Right forelimb (tissue), 1 donor: ENCODE measurements at regions not wholly inside any gene's neighbourhood (a gene's known extent, or its start where the extent isn't known, plus 50 kb on each side); places are given as distances from the start of the nearest gene placed in this dataset.

Experiments
- DNase-seq: peaks from one replicate; pipeline ENCODE4 v3.0.0-alpha.2; 2018

DNA sequence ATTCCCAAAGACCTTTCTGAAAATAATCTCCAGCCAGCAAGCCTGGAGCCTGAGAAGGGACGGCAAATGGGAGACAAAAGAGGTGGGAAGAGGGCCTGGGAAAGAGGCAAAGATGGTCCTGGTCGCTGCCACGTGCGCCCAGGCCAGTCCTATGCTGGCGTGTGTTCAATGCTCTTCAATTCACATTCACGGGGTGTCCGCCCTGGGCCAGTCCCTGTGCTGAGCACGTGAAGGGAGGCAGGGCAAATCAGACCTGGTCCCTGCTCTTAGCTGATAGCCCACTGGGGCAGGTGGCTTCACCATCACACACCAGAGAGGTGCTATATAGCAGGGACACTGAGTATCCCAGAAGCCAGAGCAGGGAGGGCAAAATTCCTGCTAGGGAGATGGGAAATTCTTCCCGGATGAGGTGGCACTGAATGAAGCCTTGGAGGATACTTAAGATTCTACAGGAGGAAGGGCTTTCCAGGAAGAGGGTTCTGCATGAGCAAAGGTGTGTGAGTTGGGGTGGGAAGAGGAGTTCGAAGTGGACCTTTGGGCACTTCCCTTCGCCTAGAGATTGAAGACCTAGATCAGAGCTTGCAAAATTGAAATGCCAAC lies 148.2 kb downstream of the CHST1 start:
- DNase-seq: no peak

DNA sequence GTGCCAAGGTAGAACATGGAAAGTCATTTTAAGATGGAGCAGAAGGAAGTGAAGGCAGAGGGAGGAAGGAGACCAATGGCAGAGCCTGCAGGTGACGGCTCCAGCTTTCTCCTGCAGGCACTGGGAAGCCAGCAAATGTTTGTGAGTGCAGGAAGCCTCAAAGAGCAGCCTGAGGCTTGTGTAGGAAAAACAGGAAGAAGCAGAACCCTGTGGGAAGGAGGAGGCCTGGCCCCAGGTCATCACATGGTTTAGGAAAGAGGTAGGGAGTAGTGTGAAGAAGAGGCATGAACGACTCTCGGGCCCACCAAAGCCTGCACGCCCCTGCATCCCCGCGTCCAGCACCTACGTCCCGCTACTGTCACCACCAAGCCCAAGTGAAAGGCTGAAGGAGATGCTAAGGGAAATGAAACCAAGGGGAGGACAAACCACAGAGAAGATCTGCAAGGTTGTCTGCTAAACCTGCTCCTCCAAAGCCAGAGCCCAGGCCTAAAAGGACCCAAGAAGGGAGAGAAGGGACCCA lies 151.5 kb downstream of the CHST1 start:
- peak; percentile 2 for DNase-seq

DNA sequence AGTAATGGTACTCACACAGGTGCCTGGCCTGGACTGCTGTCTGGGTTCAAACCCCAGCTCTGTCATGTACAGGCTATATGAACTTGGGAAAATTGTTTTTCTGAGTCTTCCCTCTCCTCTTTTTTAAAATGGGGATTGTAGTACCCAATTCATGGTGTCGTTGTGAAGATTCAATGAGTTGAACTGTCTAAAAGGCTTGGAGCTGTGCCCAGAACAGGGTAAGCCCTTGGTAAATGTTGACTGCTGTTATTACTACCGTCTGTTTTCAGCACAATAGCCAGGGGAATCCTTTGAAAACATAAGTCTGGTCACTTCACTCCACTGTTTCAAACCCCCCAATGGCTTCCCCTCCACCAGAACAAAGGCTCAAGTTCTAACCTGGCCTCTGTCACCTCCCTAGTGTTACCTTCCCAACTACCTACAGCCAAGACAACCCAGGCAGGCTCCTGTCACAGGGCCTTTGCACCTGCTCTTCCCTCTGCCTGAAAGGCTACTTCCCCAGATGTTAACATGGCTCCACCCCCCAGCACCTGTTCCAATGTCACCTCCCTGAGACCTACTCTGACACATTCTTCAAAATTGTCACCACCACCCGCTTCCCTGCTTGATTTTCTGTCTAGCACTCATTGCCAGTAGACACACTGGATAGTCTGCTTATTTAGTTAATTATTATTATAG lies 152.8 kb downstream of the CHST1 start:
- peak; percentile 32 for DNase-seq

DNA sequence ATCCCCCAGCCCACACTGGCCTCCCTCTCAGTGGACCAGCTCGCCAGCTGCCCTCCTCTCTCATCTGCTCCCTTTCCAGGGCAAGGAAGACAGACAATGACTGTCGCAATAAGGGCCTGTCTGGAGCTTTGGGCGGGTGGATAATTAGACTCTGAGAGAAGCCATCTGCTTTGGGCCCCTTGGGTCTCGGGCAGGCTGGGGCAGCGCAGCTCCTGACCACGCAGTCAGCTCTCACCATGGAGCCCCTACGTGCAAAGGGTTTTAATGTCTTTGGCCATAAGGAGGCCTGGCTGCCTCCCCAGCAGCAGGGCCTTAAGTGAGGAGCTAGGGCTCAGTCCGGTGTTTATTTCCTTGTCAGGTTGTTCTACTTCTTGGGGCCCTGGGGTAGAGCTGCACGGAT lies 153.9 kb downstream of the CHST1 start:
- DNase-seq: peak; percentile 35

GRCh38 chr11:45507916-45508315 lies 157.5 kb downstream of the CHST1 start:
- DNase-seq: peak; percentile 11

DNA sequence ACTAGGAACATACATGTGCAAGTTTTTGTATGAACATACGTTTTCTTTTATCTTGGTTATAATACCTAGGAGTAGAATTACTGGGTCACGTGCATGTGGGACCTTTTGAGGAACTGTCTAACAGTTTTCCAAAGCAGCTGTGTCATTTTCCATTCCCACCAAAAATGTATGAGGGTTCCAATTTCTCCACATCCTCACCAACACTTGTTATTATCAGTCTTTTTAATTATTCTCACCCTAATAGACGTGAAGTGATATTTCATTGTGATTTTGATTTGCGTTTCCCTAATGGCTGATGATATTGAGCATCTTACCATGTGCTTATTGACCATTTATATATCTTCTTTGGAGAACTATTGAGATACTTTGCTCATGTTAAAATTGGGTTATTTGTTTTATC lies 162.1 kb downstream of the CHST1 start:
- no peak for DNase-seq

- DNase-seq: peak; percentile 39
Observed at GRCh38 chr11:45502226-45502545, 163.2 kb downstream of the CHST1 start.

DNA sequence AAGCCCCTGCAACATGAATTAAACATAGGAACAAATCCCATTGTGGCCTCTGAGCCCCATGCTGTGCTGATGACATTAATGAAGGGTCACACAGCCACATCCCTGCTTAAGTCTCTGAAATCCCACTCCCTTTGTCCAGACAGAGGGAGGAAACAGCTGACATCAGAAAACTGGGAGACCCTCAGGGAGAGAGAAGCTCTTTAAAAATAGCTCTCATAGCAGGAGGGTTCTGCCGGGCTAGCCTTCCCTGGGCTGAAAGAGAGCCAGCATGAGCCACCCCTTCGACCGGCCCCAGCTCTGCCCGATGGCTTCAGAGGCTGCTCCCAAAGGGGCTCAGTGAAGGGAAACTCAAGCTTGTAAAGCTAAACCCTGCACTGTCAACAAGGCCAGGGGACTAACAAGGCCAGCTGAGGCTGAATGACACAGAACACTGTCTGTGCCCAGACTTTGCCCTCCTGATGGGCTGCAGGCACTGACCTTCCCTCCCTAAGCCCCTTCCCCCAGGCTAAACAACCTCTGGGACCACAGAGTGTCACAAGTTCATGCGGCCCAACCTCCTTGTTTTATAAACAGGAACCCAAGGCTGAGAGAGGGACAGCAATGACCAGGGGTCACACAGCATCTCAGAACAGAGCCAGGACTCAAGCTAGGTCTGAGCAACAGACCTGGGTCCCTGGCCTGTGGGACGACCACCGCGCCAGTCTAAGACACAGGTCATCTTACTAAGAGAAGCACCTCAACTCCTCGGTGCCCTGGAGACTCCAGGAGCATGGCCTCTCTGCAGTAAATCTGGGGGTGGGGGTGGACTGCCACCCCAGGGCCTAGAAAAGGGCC lies 163.8 kb downstream of the CHST1 start:
- peak; percentile 58 for DNase-seq

DNA sequence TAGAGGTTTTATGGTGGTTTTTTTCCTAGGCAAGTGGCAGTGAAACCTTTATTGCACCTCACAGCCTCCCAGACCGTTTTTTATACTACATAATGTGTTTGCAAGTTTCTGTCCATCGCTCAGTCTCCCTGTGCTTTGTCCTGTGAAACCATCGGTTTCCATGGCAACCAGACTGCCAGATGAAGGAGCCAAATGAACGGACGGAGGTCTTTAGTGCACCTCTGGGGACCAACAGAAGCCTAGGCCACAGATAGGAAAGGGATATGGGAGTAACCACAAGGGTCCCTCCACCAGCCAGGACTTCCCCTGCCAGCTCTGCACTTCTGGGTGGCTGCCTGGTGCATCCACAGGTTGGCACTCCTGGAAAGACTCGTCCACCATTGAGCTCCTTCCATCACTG lies 165.0 kb downstream of the CHST1 start:
- peak; percentile 48 for DNase-seq

- peak; percentile 26 for DNase-seq
Observed at GRCh38 chr11:45494738-45495137, 170.7 kb downstream of the CHST1 start.

GRCh38 chr11:45489281-45489905 lies 176.0 kb downstream of the CHST1 start:
- DNase-seq: peak; percentile 12

DNA sequence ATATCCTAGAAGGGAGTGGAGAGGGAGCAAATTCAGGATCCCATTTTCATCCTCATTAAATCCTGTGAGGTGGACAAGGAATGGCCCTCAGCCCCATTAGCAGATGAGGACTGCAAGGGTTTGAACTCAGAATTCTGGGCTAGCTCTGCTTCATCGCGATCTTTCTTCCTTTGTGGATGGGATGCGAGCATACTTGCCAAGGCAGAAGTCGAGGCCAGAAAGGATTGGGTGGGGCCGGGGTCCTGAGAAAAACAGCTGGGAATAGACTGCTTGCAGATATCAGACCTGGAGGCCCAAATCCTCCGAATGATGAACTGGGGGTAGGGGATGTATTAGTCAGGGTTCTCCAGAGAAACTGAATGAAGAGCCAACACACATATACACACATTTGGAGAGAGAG lies 179.0 kb downstream of the CHST1 start:
- DNase-seq: peak; percentile 7

DNA sequence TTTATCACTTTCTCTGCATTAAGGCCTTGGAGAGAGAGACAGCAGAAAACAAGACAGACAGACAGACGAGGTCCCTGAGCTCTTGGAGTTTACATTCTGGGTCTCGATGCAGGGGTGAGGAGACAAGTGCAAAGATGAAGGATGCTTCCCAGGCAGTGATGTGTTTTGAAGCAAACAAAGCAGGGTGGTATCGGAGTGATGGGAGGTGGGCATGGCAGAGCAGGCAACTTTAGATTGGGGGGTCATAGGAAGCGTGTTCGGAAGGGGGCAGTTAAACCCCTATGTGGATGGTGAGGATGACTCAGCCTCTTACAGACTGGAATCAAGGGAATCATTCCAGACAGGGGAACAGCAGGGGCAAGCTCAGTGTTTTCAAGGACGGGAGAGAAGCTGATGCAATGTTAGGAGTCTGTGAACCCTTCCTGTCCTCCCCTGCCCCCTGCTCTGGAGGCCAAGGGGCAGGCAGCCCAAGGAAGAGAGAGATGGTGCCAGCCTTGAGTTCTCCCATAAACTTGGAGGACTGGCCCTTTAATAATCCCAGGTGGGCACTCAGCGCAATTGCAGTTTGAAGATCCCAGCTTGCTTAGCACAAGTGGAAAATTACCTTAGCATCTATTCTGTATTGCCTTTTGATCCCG lies 180.2 kb downstream of the CHST1 start:
- DNase-seq: peak; percentile 4

DNA sequence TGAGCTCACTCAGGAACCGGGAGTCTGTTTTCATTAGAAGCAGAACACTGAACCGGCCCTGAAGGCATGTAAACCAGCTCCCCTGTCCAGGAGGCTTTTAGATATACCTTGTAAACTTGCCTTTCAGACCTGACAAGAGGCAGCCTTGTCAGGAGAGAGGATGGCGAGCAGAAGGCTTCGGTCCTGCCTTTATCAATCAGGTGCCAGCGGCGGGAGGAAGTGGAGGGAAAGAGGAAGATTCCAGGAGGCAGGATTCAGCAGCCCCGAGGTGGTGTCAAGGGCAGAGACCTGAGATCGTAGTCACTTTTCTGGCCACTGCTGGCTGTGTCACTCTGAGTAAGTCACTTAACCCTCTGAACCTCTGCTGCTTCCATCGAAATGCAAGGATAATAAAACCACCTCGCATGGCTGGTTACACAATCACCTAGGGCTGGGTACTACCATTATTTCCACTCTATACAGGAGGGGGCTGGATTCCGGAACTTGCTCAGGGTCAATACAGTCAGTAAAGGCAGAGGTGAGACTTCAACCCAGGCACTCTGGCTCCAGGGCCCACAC lies 181.0 kb downstream of the CHST1 start:
- peak; percentile 24 for DNase-seq

DNA sequence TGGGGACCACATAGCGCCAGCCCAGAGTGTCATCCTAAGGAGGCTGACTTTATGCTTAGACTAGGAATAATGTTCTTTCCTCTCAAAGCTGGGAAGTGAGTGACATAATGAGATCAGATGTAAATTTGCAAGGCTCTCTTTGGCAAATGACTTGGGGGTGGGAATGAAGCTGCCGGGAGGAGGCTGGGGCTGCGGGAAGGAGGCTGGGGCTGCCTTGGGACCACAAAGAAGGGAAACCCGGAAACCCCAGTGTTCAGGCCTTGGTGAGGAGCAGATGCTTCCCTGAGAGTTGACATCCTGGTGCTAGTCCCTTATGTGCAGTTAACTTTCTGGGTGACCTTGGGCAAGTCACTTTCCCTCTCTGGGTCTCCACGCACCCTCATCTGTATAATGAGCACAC lies 182.0 kb downstream of the CHST1 start:
- DNase-seq: peak; percentile 30

DNA sequence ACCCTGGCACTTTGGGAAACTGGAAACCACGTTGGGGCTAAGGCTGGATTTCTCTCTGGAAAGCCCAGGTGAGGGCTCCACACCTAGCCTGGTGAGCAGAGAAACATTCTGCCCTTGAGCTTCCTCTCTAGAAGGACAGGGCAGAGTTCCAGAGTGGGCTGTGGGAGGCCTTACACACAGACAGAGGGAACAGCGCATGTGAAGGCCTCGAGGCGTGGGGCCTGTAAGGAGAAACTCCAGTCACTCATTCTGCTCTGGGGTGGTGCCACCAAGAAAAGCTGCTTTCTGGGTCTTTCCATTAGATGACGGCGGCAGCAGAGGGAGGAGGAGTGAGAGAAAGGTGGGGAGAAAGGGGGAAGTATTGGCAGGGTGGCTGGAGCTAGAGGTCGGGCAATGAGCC lies 183.1 kb downstream of the CHST1 start:
- peak; percentile 22 for DNase-seq

DNA sequence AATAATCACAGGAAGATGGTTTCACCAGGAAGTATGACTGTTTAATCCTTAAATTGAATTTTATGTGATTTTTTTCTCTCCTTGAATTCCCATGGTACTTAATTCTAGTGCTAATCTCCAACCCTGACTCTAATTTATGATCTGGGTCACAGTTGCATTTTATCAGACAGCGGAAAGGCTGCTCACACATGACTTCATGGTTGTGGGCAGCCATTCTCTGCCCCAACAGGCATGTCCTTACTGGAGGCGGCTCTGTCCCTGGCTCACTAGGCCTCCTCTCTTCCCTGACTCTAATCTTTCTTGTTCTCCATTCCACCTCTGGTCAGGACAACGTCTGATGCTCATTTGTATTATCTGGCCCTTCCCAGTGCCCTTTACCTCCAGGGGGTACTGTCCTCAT lies 184.4 kb downstream of the CHST1 start:
- DNase-seq: peak; percentile 18

- DNase-seq: peak; percentile 13
Observed at GRCh38 chr11:45477588-45477987, 187.8 kb downstream of the CHST1 start.

DNA sequence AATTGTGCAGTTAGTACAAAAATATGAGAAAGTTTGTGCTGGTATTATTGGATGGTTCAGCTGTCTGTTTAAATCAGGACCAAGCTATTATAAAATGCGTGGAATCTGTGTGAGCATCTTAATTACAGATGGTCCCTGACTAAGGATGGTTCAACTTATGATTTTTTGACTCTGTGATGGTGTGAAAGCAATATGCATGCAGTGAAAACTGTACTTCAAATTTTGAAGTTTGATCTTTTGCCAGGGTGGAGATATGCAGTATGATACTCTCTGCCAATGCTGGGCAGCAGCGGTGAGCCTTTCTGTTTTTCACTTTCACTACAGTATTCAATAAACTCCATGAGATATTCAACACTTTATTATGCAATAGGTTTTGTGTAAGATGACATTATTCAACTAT lies 189.3 kb downstream of the CHST1 start:
- no peak for DNase-seq

DNA sequence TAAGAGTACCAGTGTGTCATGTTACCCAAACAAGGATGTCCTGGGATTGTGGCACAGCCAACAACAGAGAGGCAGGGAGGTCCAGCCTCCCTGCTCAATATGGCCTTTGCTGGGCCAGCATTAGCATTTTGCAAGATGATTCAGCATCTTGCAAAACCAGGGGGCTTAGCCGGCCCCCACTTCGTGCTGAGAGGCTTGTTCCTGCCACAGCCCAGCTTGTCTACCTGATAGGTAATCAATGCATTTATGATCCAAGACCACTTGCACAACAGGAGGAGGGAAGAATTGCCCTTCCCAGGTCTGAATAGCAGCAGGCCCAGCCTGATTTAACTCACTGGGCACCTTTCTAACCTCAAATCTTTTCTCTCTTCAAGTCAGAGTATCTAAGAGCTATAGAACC lies 189.0 kb upstream of the SYT13 start:
- peak; percentile 20 for DNase-seq

GRCh38 chr11:45473341-45473895 lies 187.3 kb upstream of the SYT13 start:
- DNase-seq: peak; percentile 31

- no peak for DNase-seq
Observed at GRCh38 chr11:45472716-45473317, 186.7 kb upstream of the SYT13 start.
